ENCODE measurements at regions not wholly inside any gene's neighbourhood (a gene's known extent, or its start where the extent isn't known, plus 50 kb on each side); places are given as distances from the start of the nearest gene placed in this dataset.
"Not testable (repeated sequence)": the region's sequence is repeated elsewhere in the genome, so short reads cannot be mapped to it uniquely, and the experiment has no call there.

- H3K4me1 Mint-ChIP-seq = no peaks in the 10 kb centered on the region
- H3K4me3 Mint-ChIP-seq = no peak overlapping the region
These were observed 97.6 kb downstream of the NAV1 start for GRCh38 chr1:201636510-201636971.

DNA sequence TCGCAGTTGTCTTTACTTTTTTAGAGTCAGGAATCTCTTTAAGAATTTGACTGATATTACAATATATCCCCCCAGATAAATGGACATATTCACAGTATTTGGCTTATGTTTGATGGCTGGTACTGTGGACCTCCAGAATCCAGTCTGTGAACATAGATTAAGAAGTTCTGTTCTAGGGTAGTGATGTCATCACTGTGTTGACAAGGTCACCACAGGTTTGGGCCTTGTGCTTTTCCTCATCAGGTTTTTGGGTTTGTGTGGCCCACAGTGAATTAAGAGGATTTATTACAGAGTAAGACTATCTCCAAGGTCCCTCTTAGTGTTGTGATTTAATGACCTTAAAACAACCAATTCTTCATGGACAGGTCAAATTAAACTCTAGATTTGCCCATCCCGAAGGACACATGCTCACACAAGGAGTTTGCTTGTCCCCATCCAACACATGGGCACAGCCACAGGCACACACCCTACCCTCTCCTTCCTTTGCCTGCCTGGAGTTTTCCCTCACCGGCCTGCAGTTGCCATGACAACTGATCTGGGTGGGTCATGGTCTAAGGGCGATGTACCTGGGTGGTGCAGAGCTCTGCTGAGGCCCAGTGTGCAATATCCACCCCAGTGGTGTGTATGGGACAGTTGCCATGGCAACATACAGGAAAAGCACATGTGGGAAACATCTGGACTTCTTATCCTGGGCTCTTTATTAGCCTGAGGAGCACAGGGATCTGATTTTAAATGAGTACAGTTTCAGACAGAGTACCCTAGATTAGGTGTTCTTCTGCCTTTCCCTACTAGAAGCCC, 98.6 kb downstream of the NAV1 start:
- ATAC-seq (ENCODE audit: low read depth) (no peak), DNase-seq (no peak)
- Mint-ChIP-seq H3K36me3 (no peaks in the 10 kb centered on the region), H3K27ac (no peak overlapping the region), H3K4me3 (no peak overlapping the region), H3K27me3 (peaks cover 4% of the 10 kb centered on the region), H3K9me3 (no peaks in the 10 kb centered on the region), H3K4me1 (no peaks in the 10 kb centered on the region)
- POLR2A ChIA-PET = no interaction called here

More at GRCh38 chr1:201636510-201636971, 97.6 kb downstream of the NAV1 start:
- H3K27ac Mint-ChIP-seq = no peak overlapping the region
- ATAC-seq (ENCODE audit: low read depth) = no peak
- H3K9me3 Mint-ChIP-seq = no peaks in the 10 kb centered on the region
- POLR2A ChIA-PET = no interaction called here
- H3K36me3 Mint-ChIP-seq = no peaks in the 10 kb centered on the region
- DNase-seq = no peak
- H3K27me3 Mint-ChIP-seq = peaks cover 6% of the 10 kb centered on the region

DNA sequence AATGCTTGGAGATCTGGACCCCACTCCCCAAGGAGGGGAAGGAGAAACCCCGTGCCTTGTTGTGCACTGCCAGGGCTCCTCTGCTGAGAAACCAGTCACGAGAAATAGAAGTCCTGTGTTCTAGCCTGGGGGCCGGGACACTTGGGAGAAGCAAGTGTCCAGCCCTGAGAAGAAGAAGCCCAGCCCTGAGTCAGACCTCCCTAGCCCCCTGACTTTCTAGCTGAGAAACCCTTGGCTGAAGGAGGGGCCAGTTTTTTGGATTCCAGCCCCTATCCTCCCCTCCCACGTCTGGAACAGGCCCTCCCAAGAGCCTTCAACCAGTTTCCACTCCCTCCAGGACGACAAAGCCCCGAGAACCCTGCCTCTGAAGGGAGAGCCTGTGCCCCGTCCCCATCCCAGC, 100.5 kb downstream of the NAV1 start:
- Mint-ChIP-seq H3K4me1 (no peaks in the 10 kb centered on the region), H3K36me3 (no peaks in the 10 kb centered on the region), H3K9me3 (no peaks in the 10 kb centered on the region), H3K27ac (no peak overlapping the region), H3K27me3 (no peaks in the 10 kb centered on the region), H3K4me3 (no peak overlapping the region)
- POLR2A ChIA-PET = no interaction called here
- DNase-seq (no peak), ATAC-seq (ENCODE audit: low read depth) (no peak)

- H3K27ac Mint-ChIP-seq = no peak overlapping the region
- POLR2A ChIA-PET = no interaction called here
- no peaks in the 10 kb centered on the region for H3K36me3 Mint-ChIP-seq
- no peaks in the 10 kb centered on the region for H3K9me3 Mint-ChIP-seq
- DNase-seq = no peak
- no peaks in the 10 kb centered on the region for H3K4me1 Mint-ChIP-seq
- peaks cover 2% of the 10 kb centered on the region for H3K27me3 Mint-ChIP-seq
- H3K4me3 Mint-ChIP-seq = no peak overlapping the region
- ATAC-seq (ENCODE audit: low read depth) = no peak
These were observed 100.9 kb downstream of the NAV1 start for GRCh38 chr1:201639826-201640225.

DNA sequence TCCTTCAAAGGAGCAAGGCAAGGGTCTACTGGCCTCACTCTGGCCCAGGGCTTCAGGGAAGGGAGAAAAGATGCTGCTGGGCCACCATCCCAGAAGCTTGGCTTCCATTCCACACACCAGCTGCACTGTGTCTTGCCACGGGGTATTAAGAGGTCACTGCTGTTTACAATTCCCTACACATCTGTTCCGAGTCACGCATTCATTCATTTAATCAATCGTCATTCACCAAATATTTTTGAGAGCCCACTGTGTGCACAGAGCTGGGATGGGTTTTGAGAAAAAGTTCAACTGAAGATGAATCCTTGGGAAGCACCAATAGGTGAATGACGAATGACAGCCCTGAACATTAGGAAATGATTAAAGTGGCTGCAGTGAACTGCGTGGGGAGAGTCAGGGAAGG, 101.7 kb downstream of the NAV1 start:
- peaks cover 2% of the 10 kb centered on the region for H3K27me3 Mint-ChIP-seq
- no peak for DNase-seq
- POLR2A ChIA-PET = no interaction called here
- no peak overlapping the region for H3K4me3 Mint-ChIP-seq
- H3K27ac Mint-ChIP-seq = no peak overlapping the region
- H3K9me3 Mint-ChIP-seq = no peaks in the 10 kb centered on the region
- no peaks in the 10 kb centered on the region for H3K4me1 Mint-ChIP-seq
- no peak for ATAC-seq (ENCODE audit: low read depth)
- no peaks in the 10 kb centered on the region for H3K36me3 Mint-ChIP-seq

DNA sequence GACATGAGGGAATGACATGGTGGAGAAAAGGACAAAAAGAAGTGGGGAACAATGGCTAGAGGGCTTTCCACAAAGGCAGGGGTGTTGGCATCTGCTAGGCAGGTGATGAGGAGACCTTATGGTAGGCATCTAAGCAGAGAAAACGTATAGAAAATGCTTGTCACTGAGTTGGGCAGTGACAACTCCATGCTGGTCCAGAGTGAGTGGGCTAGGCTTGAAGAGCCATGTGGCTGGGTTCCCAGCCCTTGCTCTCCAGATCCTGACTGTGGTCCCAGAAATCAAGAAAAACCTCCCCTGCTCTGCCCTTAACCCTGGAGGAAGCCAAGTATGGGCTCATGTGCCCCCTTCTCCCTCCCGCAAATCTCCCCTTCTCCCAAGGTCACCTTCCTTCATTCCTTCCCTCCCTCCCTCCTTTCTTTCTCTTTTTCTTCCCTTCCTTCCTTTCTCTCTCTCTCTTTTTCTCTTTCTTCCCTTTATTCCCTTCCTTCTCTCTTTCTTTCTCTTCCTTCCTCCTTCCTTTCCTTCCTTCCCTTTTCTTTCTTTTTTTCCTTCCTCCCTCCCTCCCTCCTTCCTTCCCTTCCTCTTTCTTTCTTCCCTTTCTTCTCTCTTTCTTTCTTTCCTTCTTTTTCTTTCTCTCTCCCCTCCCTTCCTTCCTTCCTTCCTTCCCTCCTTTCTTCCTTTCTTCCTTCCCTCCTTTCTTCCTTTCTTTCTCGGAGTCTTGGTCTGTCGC, 102.8 kb downstream of the NAV1 start:
- POLR2A ChIA-PET = no interaction called here
- Mint-ChIP-seq H3K4me3 (no peak overlapping the region), H3K27ac (no peak overlapping the region), H3K27me3 (peaks cover 9% of the 10 kb centered on the region), H3K4me1 (no peaks in the 10 kb centered on the region), H3K36me3 (no peaks in the 10 kb centered on the region), H3K9me3 (no peaks in the 10 kb centered on the region)
- no peak for DNase-seq
- ATAC-seq (ENCODE audit: low read depth) = no peak

DNA sequence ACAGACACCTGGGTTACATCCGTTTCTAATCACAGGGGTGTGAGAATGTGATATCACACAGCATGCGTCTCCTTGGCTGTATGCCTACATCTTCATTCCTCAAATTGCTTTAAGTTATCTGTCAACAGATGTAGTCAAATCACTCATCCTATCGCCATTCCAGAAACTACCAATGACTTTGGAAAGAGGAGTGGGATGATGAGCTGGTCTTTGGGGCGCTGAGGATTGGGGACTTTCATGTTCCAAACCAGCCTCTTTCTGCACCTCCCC, 104.8 kb downstream of the NAV1 start:
- H3K4me3 Mint-ChIP-seq = no peak overlapping the region
- no peaks in the 10 kb centered on the region for H3K36me3 Mint-ChIP-seq

DNA sequence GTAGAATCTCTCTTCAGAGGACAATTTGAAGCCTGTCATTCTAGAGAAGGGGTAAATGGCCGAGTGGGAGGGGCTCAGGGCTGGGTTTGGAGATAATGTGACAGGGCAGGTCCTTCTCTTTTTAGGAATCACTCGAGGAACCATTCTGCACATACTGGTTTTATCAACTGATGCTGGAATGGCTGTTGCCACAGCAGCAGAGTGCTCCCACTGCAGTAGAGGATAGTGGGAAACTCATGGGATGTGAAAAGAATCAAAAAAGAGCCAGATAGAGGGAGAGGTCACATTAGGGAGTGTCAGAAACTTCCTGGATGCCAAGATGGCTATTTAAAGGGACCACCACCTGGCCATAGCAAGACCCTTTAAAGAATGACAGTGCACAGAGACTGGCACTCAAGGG, 105.3 kb downstream of the NAV1 start:
- H3K4me3 Mint-ChIP-seq = no peak overlapping the region
- H3K27me3 Mint-ChIP-seq = peaks cover 26% of the 10 kb centered on the region
- H3K4me1 Mint-ChIP-seq = no peaks in the 10 kb centered on the region
- no peak overlapping the region for H3K27ac Mint-ChIP-seq
- H3K9me3 Mint-ChIP-seq = no peaks in the 10 kb centered on the region
- H3K36me3 Mint-ChIP-seq = no peaks in the 10 kb centered on the region
- ATAC-seq (ENCODE audit: low read depth) (no peak), DNase-seq (no peak)
- POLR2A ChIA-PET = no interaction called here

More for the DNA sequence above, 104.8 kb downstream of the NAV1 start:
- Mint-ChIP-seq H3K4me1 (no peaks in the 10 kb centered on the region), H3K9me3 (no peaks in the 10 kb centered on the region), H3K27me3 (peaks cover 26% of the 10 kb centered on the region), H3K27ac (no peak overlapping the region)
- no peak for DNase-seq
- no peak for ATAC-seq (ENCODE audit: low read depth)
- POLR2A ChIA-PET = no interaction called here

DNA sequence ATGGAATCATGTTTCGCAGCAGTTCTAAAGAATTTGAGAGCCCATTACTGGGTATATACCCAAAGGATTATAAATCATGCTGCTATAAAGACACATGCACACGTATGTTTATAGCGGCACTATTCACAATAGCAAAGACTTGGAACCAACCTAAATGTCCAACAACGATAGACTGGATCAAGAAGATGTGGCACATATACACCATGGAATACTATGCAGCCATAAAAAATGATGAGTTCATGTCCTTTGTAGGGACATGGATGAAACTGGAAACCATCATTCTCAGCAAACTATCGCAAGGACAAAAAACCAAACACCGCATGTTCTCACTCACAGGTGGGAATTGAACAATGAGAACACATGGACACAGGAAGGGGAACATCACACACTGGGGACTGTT, 106.1 kb downstream of the NAV1 start:
- ATAC-seq (ENCODE audit: low read depth); H3K4me3 Mint-ChIP-seq; DNase-seq; H3K36me3 Mint-ChIP-seq; H3K9me3 Mint-ChIP-seq; POLR2A ChIA-PET; H3K4me1 Mint-ChIP-seq; H3K27ac Mint-ChIP-seq: not testable (repeated sequence)
- H3K27me3 Mint-ChIP-seq = peaks cover 31% of the 10 kb centered on the region

DNA sequence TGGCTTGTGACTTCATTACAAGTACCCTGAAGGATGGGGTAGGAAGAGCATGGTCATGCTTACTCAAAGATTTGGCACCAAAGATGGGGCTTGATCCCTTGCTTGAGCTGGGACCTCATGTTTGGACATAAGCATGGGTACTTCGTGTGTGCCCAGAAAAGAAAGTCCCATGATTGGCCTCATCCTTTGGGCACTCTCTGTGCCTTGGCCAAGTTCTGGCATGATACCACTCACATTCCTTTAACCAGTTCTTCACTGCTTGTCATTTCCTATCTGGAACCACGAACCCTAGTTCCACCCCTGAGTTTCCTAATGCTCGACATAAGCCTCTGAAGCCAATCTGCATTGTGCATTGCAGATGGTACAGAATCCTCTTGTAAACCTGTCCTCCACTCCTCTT, 107.0 kb downstream of the NAV1 start:
- POLR2A ChIA-PET = no interaction called here
- H3K27ac Mint-ChIP-seq = no peak overlapping the region
- H3K4me3 Mint-ChIP-seq = no peak overlapping the region
- H3K9me3 Mint-ChIP-seq = no peaks in the 10 kb centered on the region
- no peak for ATAC-seq (ENCODE audit: low read depth)
- H3K27me3 Mint-ChIP-seq = peaks cover 35% of the 10 kb centered on the region
- H3K36me3 Mint-ChIP-seq = no peaks in the 10 kb centered on the region
- no peak for DNase-seq
- no peaks in the 10 kb centered on the region for H3K4me1 Mint-ChIP-seq

DNA sequence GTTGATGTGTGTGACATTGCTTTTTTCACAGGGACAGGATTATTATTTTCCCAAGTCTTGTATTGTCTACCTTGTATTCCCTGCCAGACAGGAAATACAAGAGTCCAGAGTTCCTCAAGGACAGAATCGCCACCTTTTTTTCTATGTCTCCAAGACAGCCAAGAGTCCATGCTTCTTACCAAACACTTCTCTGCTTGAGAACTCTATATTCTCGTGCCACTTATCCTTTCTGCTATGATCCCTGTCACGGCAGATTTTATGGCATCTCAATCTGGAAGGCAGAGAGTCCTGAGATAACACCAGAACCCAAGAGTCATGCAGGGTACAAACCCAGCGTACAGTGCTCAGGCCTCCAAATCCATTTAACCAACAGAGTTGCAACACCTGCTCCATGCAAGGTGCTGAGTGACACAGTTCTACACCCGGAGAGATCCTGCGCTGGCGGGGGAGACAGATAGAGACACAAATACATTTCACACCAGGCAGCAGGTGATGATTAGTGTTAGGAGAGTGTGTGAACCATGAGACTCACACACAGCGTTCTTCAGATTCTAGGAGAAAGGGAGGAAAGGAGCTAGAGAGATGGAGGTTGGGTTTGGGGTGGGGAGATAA, 107.6 kb downstream of the NAV1 start:
- DNase-seq (no peak), ATAC-seq (ENCODE audit: low read depth) (no peak)
- peaks cover 41% of the 10 kb centered on the region for H3K27me3 Mint-ChIP-seq
- H3K4me1 Mint-ChIP-seq = no peaks in the 10 kb centered on the region
- no peaks in the 10 kb centered on the region for H3K9me3 Mint-ChIP-seq
- no peaks in the 10 kb centered on the region for H3K36me3 Mint-ChIP-seq
- H3K4me3 Mint-ChIP-seq = no peak overlapping the region
- no peak overlapping the region for H3K27ac Mint-ChIP-seq
- POLR2A ChIA-PET = no interaction called here

DNA sequence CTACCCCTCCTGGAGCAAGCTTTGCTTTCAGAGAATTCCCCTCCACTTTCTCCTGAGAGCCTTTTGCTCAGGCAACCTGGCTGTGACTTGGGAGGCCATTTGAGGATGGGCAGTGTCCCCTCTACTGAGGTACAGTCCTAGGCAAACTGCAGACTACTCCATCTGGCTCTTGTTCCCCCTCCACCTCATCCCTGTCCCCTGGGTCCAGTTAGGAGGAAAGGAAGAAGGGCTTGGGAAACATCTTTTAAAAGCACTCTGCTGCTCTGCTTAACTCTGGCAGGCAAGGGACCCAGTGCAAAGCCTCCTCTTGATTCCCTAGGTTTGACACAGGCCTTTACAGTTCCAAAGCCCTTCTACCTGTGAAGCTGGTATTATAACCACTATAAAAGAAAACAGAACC, 108.2 kb downstream of the NAV1 start:
- H3K4me1 Mint-ChIP-seq = no peaks in the 10 kb centered on the region
- H3K36me3 Mint-ChIP-seq = no peaks in the 10 kb centered on the region
- ATAC-seq (ENCODE audit: low read depth) (no peak), DNase-seq (no peak)
- H3K27me3 Mint-ChIP-seq = peaks cover 46% of the 10 kb centered on the region
- POLR2A ChIA-PET = no interaction called here
- no peak overlapping the region for H3K27ac Mint-ChIP-seq
- H3K4me3 Mint-ChIP-seq = no peak overlapping the region
- no peaks in the 10 kb centered on the region for H3K9me3 Mint-ChIP-seq

DNA sequence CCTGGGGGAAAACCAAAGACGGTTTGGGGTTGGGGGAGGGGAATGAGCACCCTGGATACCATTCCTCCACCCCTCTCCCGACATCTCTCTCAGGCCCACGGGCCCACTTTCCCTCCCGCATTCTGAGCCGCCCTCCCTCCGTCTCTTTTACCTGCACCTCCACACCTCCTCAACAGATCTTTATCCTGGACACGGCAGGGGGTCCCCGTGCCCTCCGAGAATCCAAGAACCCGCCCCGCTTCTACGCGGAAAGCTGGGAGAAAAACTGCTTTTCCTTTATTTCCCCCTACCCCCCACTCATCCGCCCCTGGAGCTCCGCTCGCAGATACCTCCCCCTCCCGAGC, 108.8 kb downstream of the NAV1 start:
- H3K36me3 Mint-ChIP-seq = no peaks in the 10 kb centered on the region
- no peaks in the 10 kb centered on the region for H3K9me3 Mint-ChIP-seq
- POLR2A ChIA-PET = no interaction called here
- peaks cover 47% of the 10 kb centered on the region for H3K27me3 Mint-ChIP-seq
- H3K27ac Mint-ChIP-seq = no peak overlapping the region
- no peaks in the 10 kb centered on the region for H3K4me1 Mint-ChIP-seq
- DNase-seq (no peak), ATAC-seq (ENCODE audit: low read depth) (no peak)
- peak overlapping the region; percentile 39 for H3K4me3 Mint-ChIP-seq

Measured in activated naive CD8-positive, alpha-beta T cell treated with anti-CD3 and anti-CD28 coated beads, Interleukin-2, amount 10 ng/mL, durations not matched to agents 7 days and 5 days (primary cell).